ENCODE measurements at regions not wholly inside any gene's neighbourhood (a gene's known extent, or its start where the extent isn't known, plus 50 kb on each side); places are given as distances from the start of the nearest gene placed in this dataset.
A peak's percentile ranks its signal among the peaks of the same experiment; 100 is the strongest.

DNA sequence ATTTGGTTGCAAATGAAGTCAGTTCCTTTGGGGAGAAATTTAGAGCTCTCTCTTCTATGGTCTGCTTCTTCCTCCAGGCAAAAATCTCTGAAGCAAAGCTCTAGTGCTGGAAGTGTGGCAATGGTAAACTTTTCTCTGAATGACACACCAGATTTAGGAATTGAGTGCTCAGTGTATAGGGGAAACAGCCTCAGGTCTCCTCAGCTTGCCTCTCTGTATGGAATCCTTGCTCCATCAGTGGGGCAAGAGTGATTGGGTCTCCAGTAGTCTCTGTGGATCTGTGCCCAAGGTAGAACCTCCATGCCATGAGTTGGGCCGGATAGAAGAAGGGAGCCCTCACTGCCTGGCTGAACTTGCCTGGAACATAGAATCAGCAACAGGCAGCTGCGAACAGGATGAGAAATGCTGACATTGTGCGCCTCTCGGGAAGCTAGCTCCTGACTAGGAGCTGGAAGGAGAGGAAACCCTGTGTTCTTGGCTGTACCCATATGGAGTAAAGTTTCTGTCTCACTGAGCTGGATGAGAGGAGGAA lies 156.1 kb downstream of the WNT7A start:
- H3K27ac Mint-ChIP-seq, result no peak overlapping the region
- peaks cover 31% of the 10 kb centered on the region for H3K36me3 Mint-ChIP-seq
- ChIA-PET CTCF (no interaction called here), POLR2A (no interaction called here)
- H3K4me3 Mint-ChIP-seq, result no peak overlapping the region
- peaks cover 28% of the 10 kb centered on the region for H3K4me1 Mint-ChIP-seq
- peaks cover 38% of the 10 kb centered on the region for H3K9me3 Mint-ChIP-seq
- peaks cover 5% of the 10 kb centered on the region for H3K27me3 Mint-ChIP-seq (ENCODE audit: low read depth)
- TF ChIP-seq, protein P1, sequence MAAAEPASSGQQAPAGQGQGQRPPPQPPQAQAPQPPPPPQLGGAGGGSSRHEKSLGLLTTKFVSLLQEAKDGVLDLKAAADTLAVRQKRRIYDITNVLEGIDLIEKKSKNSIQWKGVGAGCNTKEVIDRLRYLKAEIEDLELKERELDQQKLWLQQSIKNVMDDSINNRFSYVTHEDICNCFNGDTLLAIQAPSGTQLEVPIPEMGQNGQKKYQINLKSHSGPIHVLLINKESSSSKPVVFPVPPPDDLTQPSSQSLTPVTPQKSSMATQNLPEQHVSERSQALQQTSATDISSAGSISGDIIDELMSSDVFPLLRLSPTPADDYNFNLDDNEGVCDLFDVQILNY (CRISPR knock-in tag; IDR thresholded peaks at IDR 0.05), result no peak
- TF ChIP-seq ETV6 (CRISPR knock-in tag; IDR thresholded peaks at IDR 0.05) (no peak), ZNF423 (CRISPR knock-in tag; IDR thresholded peaks at IDR 0.05) (no peak), FOXP1 (CRISPR knock-in tag; IDR thresholded peaks at IDR 0.05; ENCODE audit: borderline replicate concordance) (no peak), SOX15 (CRISPR knock-in tag; IDR thresholded peaks at IDR 0.05) (no peak), ZBTB21 (CRISPR knock-in tag; IDR thresholded peaks at IDR 0.05; ENCODE audit: borderline replicate concordance) (no peak), ESRRA (CRISPR knock-in tag; IDR thresholded peaks at IDR 0.05; ENCODE audit: borderline replicate concordance) (no peak), ZNF263 (CRISPR knock-in tag; IDR thresholded peaks at IDR 0.05; ENCODE audit: low read depth) (no peak), RORB (CRISPR knock-in tag; IDR thresholded peaks at IDR 0.05) (no peak)
- TF ChIP-seq, protein P2, sequence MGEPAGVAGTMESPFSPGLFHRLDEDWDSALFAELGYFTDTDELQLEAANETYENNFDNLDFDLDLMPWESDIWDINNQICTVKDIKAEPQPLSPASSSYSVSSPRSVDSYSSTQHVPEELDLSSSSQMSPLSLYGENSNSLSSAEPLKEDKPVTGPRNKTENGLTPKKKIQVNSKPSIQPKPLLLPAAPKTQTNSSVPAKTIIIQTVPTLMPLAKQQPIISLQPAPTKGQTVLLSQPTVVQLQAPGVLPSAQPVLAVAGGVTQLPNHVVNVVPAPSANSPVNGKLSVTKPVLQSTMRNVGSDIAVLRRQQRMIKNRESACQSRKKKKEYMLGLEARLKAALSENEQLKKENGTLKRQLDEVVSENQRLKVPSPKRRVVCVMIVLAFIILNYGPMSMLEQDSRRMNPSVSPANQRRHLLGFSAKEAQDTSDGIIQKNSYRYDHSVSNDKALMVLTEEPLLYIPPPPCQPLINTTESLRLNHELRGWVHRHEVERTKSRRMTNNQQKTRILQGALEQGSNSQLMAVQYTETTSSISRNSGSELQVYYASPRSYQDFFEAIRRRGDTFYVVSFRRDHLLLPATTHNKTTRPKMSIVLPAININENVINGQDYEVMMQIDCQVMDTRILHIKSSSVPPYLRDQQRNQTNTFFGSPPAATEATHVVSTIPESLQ (CRISPR knock-in tag; IDR thresholded peaks at IDR 0.05), result no peak
- TF ChIP-seq, protein P3, sequence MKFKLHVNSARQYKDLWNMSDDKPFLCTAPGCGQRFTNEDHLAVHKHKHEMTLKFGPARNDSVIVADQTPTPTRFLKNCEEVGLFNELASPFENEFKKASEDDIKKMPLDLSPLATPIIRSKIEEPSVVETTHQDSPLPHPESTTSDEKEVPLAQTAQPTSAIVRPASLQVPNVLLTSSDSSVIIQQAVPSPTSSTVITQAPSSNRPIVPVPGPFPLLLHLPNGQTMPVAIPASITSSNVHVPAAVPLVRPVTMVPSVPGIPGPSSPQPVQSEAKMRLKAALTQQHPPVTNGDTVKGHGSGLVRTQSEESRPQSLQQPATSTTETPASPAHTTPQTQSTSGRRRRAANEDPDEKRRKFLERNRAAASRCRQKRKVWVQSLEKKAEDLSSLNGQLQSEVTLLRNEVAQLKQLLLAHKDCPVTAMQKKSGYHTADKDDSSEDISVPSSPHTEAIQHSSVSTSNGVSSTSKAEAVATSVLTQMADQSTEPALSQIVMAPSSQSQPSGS (CRISPR knock-in tag; IDR thresholded peaks at IDR 0.05; ENCODE audit: borderline replicate concordance, low read depth), result no peak
- TF ChIP-seq, protein P4, sequence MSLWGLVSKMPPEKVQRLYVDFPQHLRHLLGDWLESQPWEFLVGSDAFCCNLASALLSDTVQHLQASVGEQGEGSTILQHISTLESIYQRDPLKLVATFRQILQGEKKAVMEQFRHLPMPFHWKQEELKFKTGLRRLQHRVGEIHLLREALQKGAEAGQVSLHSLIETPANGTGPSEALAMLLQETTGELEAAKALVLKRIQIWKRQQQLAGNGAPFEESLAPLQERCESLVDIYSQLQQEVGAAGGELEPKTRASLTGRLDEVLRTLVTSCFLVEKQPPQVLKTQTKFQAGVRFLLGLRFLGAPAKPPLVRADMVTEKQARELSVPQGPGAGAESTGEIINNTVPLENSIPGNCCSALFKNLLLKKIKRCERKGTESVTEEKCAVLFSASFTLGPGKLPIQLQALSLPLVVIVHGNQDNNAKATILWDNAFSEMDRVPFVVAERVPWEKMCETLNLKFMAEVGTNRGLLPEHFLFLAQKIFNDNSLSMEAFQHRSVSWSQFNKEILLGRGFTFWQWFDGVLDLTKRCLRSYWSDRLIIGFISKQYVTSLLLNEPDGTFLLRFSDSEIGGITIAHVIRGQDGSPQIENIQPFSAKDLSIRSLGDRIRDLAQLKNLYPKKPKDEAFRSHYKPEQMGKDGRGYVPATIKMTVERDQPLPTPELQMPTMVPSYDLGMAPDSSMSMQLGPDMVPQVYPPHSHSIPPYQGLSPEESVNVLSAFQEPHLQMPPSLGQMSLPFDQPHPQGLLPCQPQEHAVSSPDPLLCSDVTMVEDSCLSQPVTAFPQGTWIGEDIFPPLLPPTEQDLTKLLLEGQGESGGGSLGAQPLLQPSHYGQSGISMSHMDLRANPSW (CRISPR knock-in tag; conservative IDR thresholded peaks at IDR 0.05; ENCODE audit: low read depth), result no peak
- TF ChIP-seq, protein P5, sequence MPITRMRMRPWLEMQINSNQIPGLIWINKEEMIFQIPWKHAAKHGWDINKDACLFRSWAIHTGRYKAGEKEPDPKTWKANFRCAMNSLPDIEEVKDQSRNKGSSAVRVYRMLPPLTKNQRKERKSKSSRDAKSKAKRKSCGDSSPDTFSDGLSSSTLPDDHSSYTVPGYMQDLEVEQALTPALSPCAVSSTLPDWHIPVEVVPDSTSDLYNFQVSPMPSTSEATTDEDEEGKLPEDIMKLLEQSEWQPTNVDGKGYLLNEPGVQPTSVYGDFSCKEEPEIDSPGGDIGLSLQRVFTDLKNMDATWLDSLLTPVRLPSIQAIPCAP (CRISPR knock-in tag; IDR thresholded peaks at IDR 0.05), result no peak
- no peak for DNase-seq (ENCODE audit: low spot score)
- no peak for ATAC-seq

DNA sequence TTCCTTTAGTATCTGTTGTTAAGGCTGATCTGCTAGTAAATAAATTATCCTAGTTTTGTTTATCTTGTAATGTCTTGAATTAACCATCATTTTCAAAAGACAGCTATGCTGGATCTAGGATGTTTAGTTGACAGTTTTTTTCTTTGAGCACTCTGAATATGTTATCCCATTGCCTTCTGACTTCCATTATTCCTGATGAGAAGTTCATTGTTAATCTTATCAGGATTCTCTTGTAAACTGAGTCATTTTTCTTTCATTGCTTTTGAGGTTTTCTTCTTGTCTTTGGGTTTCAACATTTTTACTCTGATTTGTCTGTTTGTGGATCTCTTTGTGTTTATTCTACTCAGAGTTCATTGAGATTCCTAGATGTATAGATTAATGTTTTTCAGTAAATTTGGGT lies 157.7 kb downstream of the WNT7A start:
- H3K27me3 Mint-ChIP-seq (ENCODE audit: low read depth), result peaks cover 5% of the 10 kb centered on the region; the same call in 1 of the 2 replicates
- peaks cover 38% of the 10 kb centered on the region for H3K9me3 Mint-ChIP-seq
- peaks cover 22% of the 10 kb centered on the region for H3K4me1 Mint-ChIP-seq
- ChIA-PET POLR2A (no interaction called here), CTCF (no interaction called here)
- ATAC-seq (no peak), DNase-seq (ENCODE audit: low spot score) (no peak)
- no peak overlapping the region for H3K27ac Mint-ChIP-seq
- H3K4me3 Mint-ChIP-seq, result no peak overlapping the region
- TF ChIP-seq ZNF317 (CRISPR knock-in tag; IDR thresholded peaks at IDR 0.05; ENCODE audit: borderline replicate concordance, low read depth) (peak; percentile 94), GRHL2 (CRISPR knock-in tag; IDR thresholded peaks at IDR 0.05; ENCODE audit: insufficient replicate concordance, severe bottlenecking) (no peak)
- H3K36me3 Mint-ChIP-seq, result peaks cover 31% of the 10 kb centered on the region
